ENCODE measurements at regions not wholly inside any gene's neighbourhood (a gene's known extent, or its start where the extent isn't known, plus 50 kb on each side); places are given as distances from the start of the nearest gene placed in this dataset.

DNA sequence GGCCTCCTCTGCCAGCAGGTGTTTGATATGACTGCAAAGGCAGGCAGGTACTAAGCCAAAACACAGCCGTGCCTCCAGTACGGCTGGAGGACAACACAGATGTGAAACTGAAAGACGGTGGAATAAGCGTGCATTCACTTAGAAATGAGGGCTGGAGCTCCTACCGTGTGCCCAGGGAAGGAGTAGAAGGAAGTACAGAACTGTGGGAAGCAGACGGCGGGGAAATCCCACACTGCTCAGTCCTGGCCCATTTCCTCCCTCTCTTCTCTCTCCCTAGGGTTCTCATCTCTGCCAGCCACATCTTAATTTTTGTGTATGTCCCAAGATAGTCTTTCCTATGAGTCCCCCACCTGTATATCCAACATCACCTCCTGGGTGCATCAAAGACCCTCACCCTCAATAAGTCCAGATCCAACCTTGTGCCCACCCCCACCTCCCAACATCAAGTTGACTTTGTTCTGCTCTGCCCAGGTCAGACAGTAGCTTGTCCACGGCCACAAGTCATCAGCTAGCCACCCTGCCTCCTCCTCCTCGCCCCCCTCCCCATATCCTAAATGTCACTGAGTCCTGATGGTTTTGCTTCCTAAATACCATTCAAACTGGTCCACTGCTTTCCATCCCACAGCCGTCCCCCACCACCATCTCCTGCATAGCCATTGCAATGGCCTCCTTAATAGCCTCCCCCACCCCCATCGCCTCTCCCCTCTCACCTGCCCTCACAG lies 77.1 kb upstream of the RPL38 start:
- TF ChIP-seq POLR2A (IDR thresholded peaks at IDR 0.05) (no peak), CTCF (IDR thresholded peaks at IDR 0.05) (no peak)
